Upper lobe of left lung (tissue), 6 donors: ENCODE measurements at regions not wholly inside any gene's neighbourhood (a gene's known extent, or its start where the extent isn't known, plus 50 kb on each side); places are given as distances from the start of the nearest gene placed in this dataset.

Source experiments
- ATAC-seq, 2 donors: fragments of 200-7000 bp; cut with Tn5 transposase; one replicate each; pipeline ENCODE4 v1.9.1; 2022; ENCODE audit warnings: mild to moderate bottlenecking in 2 of 2, moderate library complexity in 2 of 2; ENCODE audit not compliant: low FRiP score in 2 of 2
- DNase-seq, 2 donors: peaks; one replicate each; pipeline ENCODE4 v3.0.0-alpha.2; 2019 to 2020
- H3K27ac ChIP-seq, 4 donors: fragments of 200-600 bp; sonication (generic); one replicate each; pipeline ENCODE4 v1.5.1; 2016 to 2019
- H3K27me3 ChIP-seq, 4 donors: fragments of 200-600 bp; sonication (generic); one replicate each; pipeline ENCODE4 v1.5.1; 2017 to 2019
- H3K36me3 ChIP-seq, 4 donors: fragments of 200-600 bp; sonication (generic); one replicate each; pipeline ENCODE4 v1.5.1; 2016 to 2019
- H3K4me1 ChIP-seq, 4 donors: fragments of 200-600 bp; sonication (generic); one replicate each; pipeline ENCODE4 v1.5.1; 2018 to 2019
- H3K4me3 ChIP-seq, 4 donors: fragments of 200-600 bp; sonication (generic); one replicate each; pipeline ENCODE4 v1.5.1; 2017 to 2019; ENCODE audit warnings: mild to moderate bottlenecking in 2 of 4, moderate library complexity in 1 of 4
- H3K9me3 ChIP-seq, 4 donors: fragments of 200-600 bp; sonication (generic); one replicate each; pipeline ENCODE4 v1.5.1; 2018 to 2019
- EP300 ChIP-seq, 4 donors: sonication (generic); formaldehyde crosslinking; IDR thresholded peaks; one replicate each; pipeline ENCODE4 v1.5.1; 2017; ENCODE audit warnings: antibody characterized with exemption in 4 of 4, control low read depth in 2 of 4
- POLR2A ChIP-seq, 4 donors: fragments of 450-650 bp; IDR thresholded peaks; one replicate each; pipeline ENCODE4 v1.5.1; 2016 to 2017; ENCODE audit warnings: antibody characterized with exemption in 4 of 4, mild to moderate bottlenecking in 2 of 4
- POLR2AphosphoS5 ChIP-seq, 2 donors: sonication (generic); formaldehyde crosslinking; IDR thresholded peaks; one replicate each; pipeline ENCODE4 v1.5.1; 2017; ENCODE audit warnings: antibody characterized with exemption in 2 of 2
- WGBS, 2 donors: methylation state at CpG; one replicate each; pipeline ENCODE4 v1.1.5; 2017 to 2018; 5-methylcytosine and 5-hydroxymethylcytosine counted together
- TF ChIP-seq, protein P1 (sequence below), 6 experiments: fragments of 450-650 bp in 4 of 6; fragments of 200-600 bp in 2 of 6; sonication (generic) in 2 of 6; IDR thresholded peaks; one replicate each; pipeline ENCODE4 v1.5.1; 2016 to 2019; ENCODE audit warnings: antibody characterized with exemption in 6 of 6
- donor health status: DM: no; HTN: no; CAD: no; lungs with moderate emphysema.
- donor health status: DM: no; HTN: yes; CAD: no; lungs with severe emphysema.

DNA sequence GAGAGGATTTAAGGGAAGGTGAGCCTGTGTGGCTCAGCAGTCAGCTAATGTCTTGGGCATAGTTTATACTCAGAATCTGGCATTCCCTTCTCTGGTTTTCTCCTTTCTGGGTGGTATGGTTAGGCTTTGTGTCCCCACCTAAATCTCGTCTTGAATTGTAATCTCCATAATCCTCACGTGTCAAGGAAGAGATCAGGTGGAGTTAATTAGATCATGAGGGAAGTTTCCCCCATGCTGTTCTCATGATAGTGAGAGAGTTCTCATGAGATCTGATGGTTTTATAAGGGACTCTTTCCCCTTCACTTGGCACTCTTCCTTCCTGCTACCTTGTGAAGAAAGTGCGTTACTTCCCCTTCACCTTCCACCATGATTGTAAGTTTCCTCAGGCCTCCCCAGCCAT is 169.8 kb upstream of the PELI2 start:
- no peak overlapping the region for H3K4me3 ChIP-seq
- H3K27ac ChIP-seq, result no peak overlapping the region
- no peaks in the 10 kb centered on the region for H3K36me3 ChIP-seq
- ATAC-seq (no peak), DNase-seq (no peak)
- H3K9me3 ChIP-seq, result no peaks in the 10 kb centered on the region
- no peaks in the 10 kb centered on the region for H3K27me3 ChIP-seq
- 87 to 90% methylated on average over 3 of the region's 3 CpGs for WGBS, 2 donors
- no peak for TF ChIP-seq POLR2A (IDR thresholded peaks at IDR 0.05)
- TF ChIP-seq, protein P1, sequence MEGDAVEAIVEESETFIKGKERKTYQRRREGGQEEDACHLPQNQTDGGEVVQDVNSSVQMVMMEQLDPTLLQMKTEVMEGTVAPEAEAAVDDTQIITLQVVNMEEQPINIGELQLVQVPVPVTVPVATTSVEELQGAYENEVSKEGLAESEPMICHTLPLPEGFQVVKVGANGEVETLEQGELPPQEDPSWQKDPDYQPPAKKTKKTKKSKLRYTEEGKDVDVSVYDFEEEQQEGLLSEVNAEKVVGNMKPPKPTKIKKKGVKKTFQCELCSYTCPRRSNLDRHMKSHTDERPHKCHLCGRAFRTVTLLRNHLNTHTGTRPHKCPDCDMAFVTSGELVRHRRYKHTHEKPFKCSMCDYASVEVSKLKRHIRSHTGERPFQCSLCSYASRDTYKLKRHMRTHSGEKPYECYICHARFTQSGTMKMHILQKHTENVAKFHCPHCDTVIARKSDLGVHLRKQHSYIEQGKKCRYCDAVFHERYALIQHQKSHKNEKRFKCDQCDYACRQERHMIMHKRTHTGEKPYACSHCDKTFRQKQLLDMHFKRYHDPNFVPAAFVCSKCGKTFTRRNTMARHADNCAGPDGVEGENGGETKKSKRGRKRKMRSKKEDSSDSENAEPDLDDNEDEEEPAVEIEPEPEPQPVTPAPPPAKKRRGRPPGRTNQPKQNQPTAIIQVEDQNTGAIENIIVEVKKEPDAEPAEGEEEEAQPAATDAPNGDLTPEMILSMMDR (IDR thresholded peaks at IDR 0.05), result no peak
- TF ChIP-seq POLR2AphosphoS5 (IDR thresholded peaks at IDR 0.05), result no peak
- no peak for TF ChIP-seq EP300 (IDR thresholded peaks at IDR 0.05)
- no peaks in the 10 kb centered on the region for H3K4me1 ChIP-seq

DNA sequence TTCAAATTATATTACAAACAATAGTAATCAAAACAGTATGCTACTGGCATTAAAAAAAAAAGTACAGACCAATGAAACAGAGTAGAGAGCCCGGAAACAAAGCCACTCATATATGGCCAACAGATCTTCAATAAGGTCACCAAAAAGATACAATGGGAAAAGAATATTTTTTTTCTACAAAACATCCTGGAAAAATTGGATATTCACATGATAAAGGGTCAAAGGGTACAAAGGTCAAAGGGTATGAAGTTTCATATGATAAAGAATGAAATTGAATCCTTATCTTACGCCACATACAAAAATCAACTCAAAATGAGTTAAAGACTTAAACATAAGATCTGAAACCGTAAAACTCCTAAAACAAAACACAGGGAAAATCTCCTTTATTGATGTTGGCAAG is 168.5 kb upstream of the PELI2 start:
- DNase-seq (no peak), ATAC-seq (no peak)
- Histone ChIP-seq H3K4me1 (no peaks in the 10 kb centered on the region), H3K27me3 (no peaks in the 10 kb centered on the region), H3K9me3 (no peaks in the 10 kb centered on the region), H3K4me3 (no peak overlapping the region), H3K36me3 (no peaks in the 10 kb centered on the region), H3K27ac (no peak overlapping the region)
- TF ChIP-seq POLR2A (IDR thresholded peaks at IDR 0.05) (no peak), EP300 (IDR thresholded peaks at IDR 0.05) (no peak), POLR2AphosphoS5 (IDR thresholded peaks at IDR 0.05) (no peak)
- TF ChIP-seq, protein P1 (IDR thresholded peaks at IDR 0.05), result no peak
- WGBS, 2 donors, result 87 to 90% methylated on average over 3 of the region's 3 CpGs

DNA sequence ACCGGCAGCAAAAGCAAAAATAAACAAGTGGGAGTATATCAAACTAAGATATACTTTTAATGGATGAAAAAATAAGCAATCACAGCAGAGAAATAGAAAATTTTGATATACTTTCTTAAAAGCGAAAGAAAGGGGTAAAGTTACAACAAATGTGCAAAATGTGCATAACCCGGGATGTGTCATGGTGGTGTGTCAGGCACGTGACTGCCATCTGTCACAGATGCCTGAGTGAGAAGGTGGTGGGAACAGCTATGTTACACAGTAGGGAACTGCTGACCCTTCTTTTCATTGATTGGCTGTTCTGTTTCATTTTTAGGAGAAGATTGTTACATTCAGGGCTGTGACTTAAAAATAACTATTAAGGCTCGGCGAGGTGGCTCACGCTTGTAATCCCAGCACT is 168.1 kb upstream of the PELI2 start:
- no peaks in the 10 kb centered on the region for H3K36me3 ChIP-seq
- no peak for DNase-seq
- H3K9me3 ChIP-seq, result no peaks in the 10 kb centered on the region
- H3K27ac ChIP-seq, result no peak overlapping the region
- no peaks in the 10 kb centered on the region for H3K4me1 ChIP-seq
- H3K4me3 ChIP-seq, result no peak overlapping the region
- WGBS, 2 donors, result 90 to 92% methylated on average over 7 of the region's 7 CpGs
- no peaks in the 10 kb centered on the region for H3K27me3 ChIP-seq
- no peak for ATAC-seq
- no peak for TF ChIP-seq POLR2AphosphoS5 (IDR thresholded peaks at IDR 0.05)
- TF ChIP-seq EP300 (IDR thresholded peaks at IDR 0.05), result no peak
- no peak for TF ChIP-seq POLR2A (IDR thresholded peaks at IDR 0.05)
- TF ChIP-seq, protein P1 (IDR thresholded peaks at IDR 0.05), result no peak

DNA sequence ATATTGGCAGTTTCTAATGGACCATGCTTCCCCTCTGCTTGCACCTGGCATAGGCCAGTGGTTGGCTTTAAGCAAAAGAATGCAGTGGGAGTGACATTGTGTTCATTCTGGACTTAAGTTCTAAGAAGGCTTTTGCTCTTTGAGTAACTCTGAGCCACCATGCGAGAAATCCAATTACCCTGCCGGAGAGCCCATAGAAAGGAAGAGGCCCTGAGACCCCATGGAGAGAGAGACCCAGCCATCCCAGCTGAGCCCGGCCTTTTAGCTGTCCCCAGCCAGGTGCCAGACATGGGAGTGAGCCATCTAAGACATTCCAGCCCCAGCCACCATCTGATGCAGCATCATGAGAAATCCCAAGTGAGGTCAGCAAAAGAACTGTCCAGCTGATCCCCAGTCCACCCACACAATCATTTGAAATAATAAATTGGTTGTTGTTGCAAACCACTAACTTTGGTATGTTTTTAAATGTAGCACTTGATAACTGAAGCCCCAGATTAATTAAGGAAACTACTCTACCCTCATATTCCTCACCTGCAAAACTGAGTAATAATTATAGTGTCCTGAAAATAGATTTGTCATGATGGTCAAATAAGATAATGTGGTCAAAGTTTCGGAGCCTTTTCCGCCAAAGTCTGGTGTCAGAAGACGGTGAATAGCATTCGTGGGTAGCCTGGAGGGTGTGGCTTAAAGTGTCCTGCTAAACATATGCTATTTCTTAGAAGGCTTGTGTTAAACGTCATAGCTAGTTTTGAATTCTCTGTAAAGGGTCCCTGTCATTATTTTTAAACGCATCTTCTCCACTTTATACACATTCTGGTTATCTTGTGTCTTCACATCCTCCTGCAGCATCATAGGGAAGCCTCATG is 166.6 kb upstream of the PELI2 start:
- WGBS, 2 donors, result 90 to 91% methylated on average over 8 to 9 of the region's 9 CpGs

More for the DNA sequence above, 166.6 kb upstream of the PELI2 start:
- H3K4me1 ChIP-seq, result no peaks in the 10 kb centered on the region
- no peaks in the 10 kb centered on the region for H3K36me3 ChIP-seq
- H3K27me3 ChIP-seq, result no peaks in the 10 kb centered on the region
- H3K4me3 ChIP-seq, result no peak overlapping the region
- TF ChIP-seq, protein P1 (IDR thresholded peaks at IDR 0.05), result no peak
- TF ChIP-seq EP300 (IDR thresholded peaks at IDR 0.05) (no peak), POLR2A (IDR thresholded peaks at IDR 0.05) (no peak), POLR2AphosphoS5 (IDR thresholded peaks at IDR 0.05) (no peak)
- H3K9me3 ChIP-seq, result no peaks in the 10 kb centered on the region
- no peak for ATAC-seq
- DNase-seq, result no peak
- H3K27ac ChIP-seq, result no peak overlapping the region
